K562 (cell line): ENCODE measurements at regions not wholly inside any gene's neighbourhood (a gene's known extent, or its start where the extent isn't known, plus 50 kb on each side); places are given as distances from the start of the nearest gene placed in this dataset.

ENCODE experiments used
- BACH1 ChIP-seq: fragments of 200-800 bp; sonication (Bioruptor generic); IDR thresholded peaks from 2 replicates; pipeline ENCODE4 v1.6.1; 2016; ENCODE audit warnings: missing genetic modification characterization, missing compliant biosample characterization
- CBX2 ChIP-seq: fragments of 200-600 bp; sonication (generic); IDR thresholded peaks from one replicate; pipeline ENCODE4 v1.6.1; 2012; ENCODE audit warnings: mild to moderate bottlenecking, low read length, inconsistent platforms; ENCODE audit not compliant: insufficient read depth, poor library complexity, severe bottlenecking
- CREB1 ChIP-seq, 2 experiments: sonication (generic) in 1 of 2; formaldehyde crosslinking in 1 of 2; IDR thresholded peaks; 2 replicates each; pipeline versions ENCODE4 v1.6.1 to v1.8.0; 2012 to 2022; ENCODE audit warnings: inconsistent platforms in 1 of 2, mild to moderate bottlenecking in 1 of 2, missing genetic modification reagents in 1 of 2, moderate library complexity in 1 of 2
- CTCF ChIP-seq, 3 experiments: IDR thresholded peaks in 2 of 3; conservative IDR thresholded peaks in 1 of 3; 2 replicates each; pipeline ENCODE4 v1.5.1; 2011 to 2012; ENCODE audit warnings: low read length in 3 of 3, mild to moderate bottlenecking in 3 of 3, control low read depth in 2 of 3, improper control_type of control experiment in 1 of 3, inconsistent platforms in 1 of 3, low read depth in 1 of 3, mixed read lengths in 1 of 3, moderate library complexity in 1 of 3; ENCODE audit not compliant: insufficient read depth in 2 of 3
- GATAD2B ChIP-seq: fragments of 450-650 bp; IDR thresholded peaks from 2 replicates; pipeline ENCODE4 v1.6.1; 2017; ENCODE audit warnings: mild to moderate bottlenecking, borderline replicate concordance
- HMG20B ChIP-seq: fragments of 250-450 bp; sonication (Bioruptor Pico); IDR thresholded peaks from 2 replicates; pipeline ENCODE4 v1.5.0; 2021; ENCODE audit warnings: mild to moderate bottlenecking
- TBL1XR1 ChIP-seq, 2 experiments: IDR thresholded peaks; 2 replicates each; pipeline ENCODE4 v1.6.1; 2012; ENCODE audit warnings: improper control_type of control experiment in 2 of 2, low read length in 2 of 2, mild to moderate bottlenecking in 1 of 2
- ZNF695 ChIP-seq: fragments of 450-650 bp; formaldehyde crosslinking; IDR thresholded peaks from 2 replicates; pipeline ENCODE4 v1.4.0; 2020; ENCODE audit warnings: mild to moderate bottlenecking, moderate library complexity
- TF ChIP-seq, protein P1 (sequence below): fragments of 450-650 bp; formaldehyde crosslinking; IDR thresholded peaks from 2 replicates; pipeline ENCODE4 v1.4.0; 2022; ENCODE audit warnings: missing genetic modification characterization
- TF ChIP-seq, protein P2 (sequence below), 2 experiments: fragments of 450-650 bp; formaldehyde crosslinking in 1 of 2; IDR thresholded peaks; 2 replicates each; pipeline versions ENCODE4 v1.4.0 to v1.6.1; 2014 to 2020; ENCODE audit warnings: mild to moderate bottlenecking in 2 of 2, borderline replicate concordance in 1 of 2, low read depth in 1 of 2
- TF ChIP-seq, protein P3 (sequence below): sonication (generic); formaldehyde crosslinking; IDR thresholded peaks from 2 replicates; pipeline ENCODE4 v1.9.0; 2022; ENCODE audit warnings: mild to moderate bottlenecking, missing genetic modification reagents
- TF ChIP-seq, protein P4 (sequence below): fragments of 250-450 bp; sonication (Bioruptor Pico); IDR thresholded peaks from 2 replicates; pipeline ENCODE4 v1.5.0; 2020; ENCODE audit warnings: mild to moderate bottlenecking, borderline replicate concordance

GRCh38 chr3:193970773-193971206 lies 165.2 kb upstream of the HES1 start:
- TF ChIP-seq GATAD2B, result no peak
- no peak for TF ChIP-seq CTCF (IDR thresholded peaks at IDR 0.05 in 2 of 3, conservative IDR thresholded peaks at IDR 0.05 in 1 of 3; ENCODE audit: insufficient read depth in 2 of 3, low read depth in 1 of 3, low read length in 3 of 3)
- no peak for TF ChIP-seq TBL1XR1 (IDR thresholded peaks at IDR 0.05; ENCODE audit: low read length in 2 of 2)
- TF ChIP-seq, protein P1, sequence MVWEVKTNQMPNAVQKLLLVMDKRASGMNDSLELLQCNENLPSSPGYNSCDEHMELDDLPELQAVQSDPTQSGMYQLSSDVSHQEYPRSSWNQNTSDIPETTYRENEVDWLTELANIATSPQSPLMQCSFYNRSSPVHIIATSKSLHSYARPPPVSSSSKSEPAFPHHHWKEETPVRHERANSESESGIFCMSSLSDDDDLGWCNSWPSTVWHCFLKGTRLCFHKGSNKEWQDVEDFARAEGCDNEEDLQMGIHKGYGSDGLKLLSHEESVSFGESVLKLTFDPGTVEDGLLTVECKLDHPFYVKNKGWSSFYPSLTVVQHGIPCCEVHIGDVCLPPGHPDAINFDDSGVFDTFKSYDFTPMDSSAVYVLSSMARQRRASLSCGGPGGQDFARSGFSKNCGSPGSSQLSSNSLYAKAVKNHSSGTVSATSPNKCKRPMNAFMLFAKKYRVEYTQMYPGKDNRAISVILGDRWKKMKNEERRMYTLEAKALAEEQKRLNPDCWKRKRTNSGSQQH, result no peak
- TF ChIP-seq, protein P2, sequence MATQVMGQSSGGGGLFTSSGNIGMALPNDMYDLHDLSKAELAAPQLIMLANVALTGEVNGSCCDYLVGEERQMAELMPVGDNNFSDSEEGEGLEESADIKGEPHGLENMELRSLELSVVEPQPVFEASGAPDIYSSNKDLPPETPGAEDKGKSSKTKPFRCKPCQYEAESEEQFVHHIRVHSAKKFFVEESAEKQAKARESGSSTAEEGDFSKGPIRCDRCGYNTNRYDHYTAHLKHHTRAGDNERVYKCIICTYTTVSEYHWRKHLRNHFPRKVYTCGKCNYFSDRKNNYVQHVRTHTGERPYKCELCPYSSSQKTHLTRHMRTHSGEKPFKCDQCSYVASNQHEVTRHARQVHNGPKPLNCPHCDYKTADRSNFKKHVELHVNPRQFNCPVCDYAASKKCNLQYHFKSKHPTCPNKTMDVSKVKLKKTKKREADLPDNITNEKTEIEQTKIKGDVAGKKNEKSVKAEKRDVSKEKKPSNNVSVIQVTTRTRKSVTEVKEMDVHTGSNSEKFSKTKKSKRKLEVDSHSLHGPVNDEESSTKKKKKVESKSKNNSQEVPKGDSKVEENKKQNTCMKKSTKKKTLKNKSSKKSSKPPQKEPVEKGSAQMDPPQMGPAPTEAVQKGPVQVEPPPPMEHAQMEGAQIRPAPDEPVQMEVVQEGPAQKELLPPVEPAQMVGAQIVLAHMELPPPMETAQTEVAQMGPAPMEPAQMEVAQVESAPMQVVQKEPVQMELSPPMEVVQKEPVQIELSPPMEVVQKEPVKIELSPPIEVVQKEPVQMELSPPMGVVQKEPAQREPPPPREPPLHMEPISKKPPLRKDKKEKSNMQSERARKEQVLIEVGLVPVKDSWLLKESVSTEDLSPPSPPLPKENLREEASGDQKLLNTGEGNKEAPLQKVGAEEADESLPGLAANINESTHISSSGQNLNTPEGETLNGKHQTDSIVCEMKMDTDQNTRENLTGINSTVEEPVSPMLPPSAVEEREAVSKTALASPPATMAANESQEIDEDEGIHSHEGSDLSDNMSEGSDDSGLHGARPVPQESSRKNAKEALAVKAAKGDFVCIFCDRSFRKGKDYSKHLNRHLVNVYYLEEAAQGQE (IDR thresholded peaks at IDR 0.05; ENCODE audit: borderline replicate concordance), result no peak
- TF ChIP-seq, protein P2 (CRISPR knock-in tag; IDR thresholded peaks at IDR 0.05; ENCODE audit: low read depth), result no peak
- no peak for TF ChIP-seq HMG20B (CRISPR knock-in tag)
- TF ChIP-seq, protein P3, sequence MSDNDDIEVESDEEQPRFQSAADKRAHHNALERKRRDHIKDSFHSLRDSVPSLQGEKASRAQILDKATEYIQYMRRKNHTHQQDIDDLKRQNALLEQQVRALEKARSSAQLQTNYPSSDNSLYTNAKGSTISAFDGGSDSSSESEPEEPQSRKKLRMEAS (CRISPR knock-in tag), result no peak
- TF ChIP-seq, protein P4, sequence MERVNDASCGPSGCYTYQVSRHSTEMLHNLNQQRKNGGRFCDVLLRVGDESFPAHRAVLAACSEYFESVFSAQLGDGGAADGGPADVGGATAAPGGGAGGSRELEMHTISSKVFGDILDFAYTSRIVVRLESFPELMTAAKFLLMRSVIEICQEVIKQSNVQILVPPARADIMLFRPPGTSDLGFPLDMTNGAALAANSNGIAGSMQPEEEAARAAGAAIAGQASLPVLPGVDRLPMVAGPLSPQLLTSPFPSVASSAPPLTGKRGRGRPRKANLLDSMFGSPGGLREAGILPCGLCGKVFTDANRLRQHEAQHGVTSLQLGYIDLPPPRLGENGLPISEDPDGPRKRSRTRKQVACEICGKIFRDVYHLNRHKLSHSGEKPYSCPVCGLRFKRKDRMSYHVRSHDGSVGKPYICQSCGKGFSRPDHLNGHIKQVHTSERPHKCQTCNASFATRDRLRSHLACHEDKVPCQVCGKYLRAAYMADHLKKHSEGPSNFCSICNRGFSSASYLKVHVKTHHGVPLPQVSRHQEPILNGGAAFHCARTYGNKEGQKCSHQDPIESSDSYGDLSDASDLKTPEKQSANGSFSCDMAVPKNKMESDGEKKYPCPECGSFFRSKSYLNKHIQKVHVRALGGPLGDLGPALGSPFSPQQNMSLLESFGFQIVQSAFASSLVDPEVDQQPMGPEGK (CRISPR knock-in tag), result no peak
- no peak for TF ChIP-seq CREB1 (IDR thresholded peaks at IDR 0.05)
- TF ChIP-seq CREB1 (CRISPR knock-in tag; IDR thresholded peaks at IDR 0.05), result no peak
- TF ChIP-seq BACH1 (tag), result no peak
- TF ChIP-seq CBX2, result no peak
- no peak for TF ChIP-seq ZNF695
